Kidney tubule cell (primary cell): ENCODE measurements at regions not wholly inside any gene's neighbourhood (a gene's known extent, or its start where the extent isn't known, plus 50 kb on each side); places are given as distances from the start of the nearest gene placed in this dataset.

Experiments
- DNase-seq: peaks from one replicate; pipeline ENCODE4 v3.0.0-alpha.2; 2018; ENCODE audit warnings: low spot score

- no peak for DNase-seq
Observed at GRCh38 chr2:228864131-228864530, 407.0 kb downstream of the PID1 start.

- no peak for DNase-seq
Observed at GRCh38 chr2:228860601-228861285, 410.3 kb downstream of the PID1 start.

GRCh38 chr2:228853151-228853550, 417.9 kb downstream of the PID1 start:
- no peak for DNase-seq

GRCh38 chr2:228848638-228849037, 422.4 kb downstream of the PID1 start:
- no peak for DNase-seq

GRCh38 chr2:228847684-228848083, 423.4 kb downstream of the PID1 start:
- DNase-seq = no peak

- no peak for DNase-seq
Observed at GRCh38 chr2:228846161-228846560, 424.9 kb downstream of the PID1 start.

GRCh38 chr2:228845162-228845925, 425.7 kb downstream of the PID1 start:
- DNase-seq = no peak

GRCh38 chr2:228841877-228842276, 429.2 kb downstream of the PID1 start:
- peak; percentile 64 for DNase-seq

GRCh38 chr2:228841475-228841874, 429.6 kb downstream of the PID1 start:
- DNase-seq = no peak

GRCh38 chr2:228840743-228841114, 430.4 kb downstream of the PID1 start:
- no peak for DNase-seq

- DNase-seq = no peak
Observed at GRCh38 chr2:228840113-228840742, 430.9 kb downstream of the PID1 start.

GRCh38 chr2:228839421-228839876, 431.6 kb downstream of the PID1 start:
- peak; percentile 20 for DNase-seq

GRCh38 chr2:228838819-228839218, 432.3 kb downstream of the PID1 start:
- no peak for DNase-seq

GRCh38 chr2:228828397-228828796, 442.7 kb downstream of the PID1 start:
- DNase-seq = no peak

- DNase-seq = no peak
Observed at GRCh38 chr2:228827056-228827700, 443.9 kb downstream of the PID1 start.

GRCh38 chr2:228819701-228820100, 451.4 kb downstream of the PID1 start:
- DNase-seq = peak; percentile 79

- no peak for DNase-seq
Observed at GRCh38 chr2:228802181-228803071, 468.7 kb downstream of the PID1 start.

- no peak for DNase-seq
Observed at GRCh38 chr2:228801451-228801850, 469.6 kb downstream of the PID1 start.

- no peak for DNase-seq
Observed at GRCh38 chr2:228799208-228799588, 471.9 kb downstream of the PID1 start.

- DNase-seq = peak; percentile 15
Observed at GRCh38 chr2:228798458-228799207, 472.5 kb downstream of the PID1 start.

- no peak for DNase-seq
Observed at GRCh38 chr2:228796386-228796785, 474.7 kb downstream of the PID1 start.
